ENCODE measurements at regions not wholly inside any gene's neighbourhood (a gene's known extent, or its start where the extent isn't known, plus 50 kb on each side); places are given as distances from the start of the nearest gene placed in this dataset.

- TF ChIP-seq CTCF (IDR thresholded peaks at IDR 0.05), result no peak
- no peak for TF ChIP-seq POLR2A (IDR thresholded peaks at IDR 0.05)
Measured at GRCh38 chr13:88675347-88675996, 1004.3 kb downstream of the SLITRK5 start.

Measured in esophagus squamous epithelium (tissue), 4 donors.